ENCODE measurements at regions not wholly inside any gene's neighbourhood (a gene's known extent, or its start where the extent isn't known, plus 50 kb on each side); places are given as distances from the start of the nearest gene placed in this dataset.

- no peak for TF ChIP-seq ZNF274 (IDR thresholded peaks at IDR 0.05; ENCODE audit: low read depth, low read length)
- no peak for TF ChIP-seq SUZ12 (IDR thresholded peaks at IDR 0.05; ENCODE audit: extremely low read depth, insufficient read depth, insufficient read length)
These were observed 854.4 kb downstream of the TMEM121 start for GRCh38 chr14:106380740-106381139.

Measured in NT2/D1 (cell line).